Psoas muscle (tissue), 7 donors: ENCODE measurements at regions not wholly inside any gene's neighbourhood (a gene's known extent, or its start where the extent isn't known, plus 50 kb on each side); places are given as distances from the start of the nearest gene placed in this dataset.
A peak's percentile ranks its signal among the peaks of the same experiment; 100 is the strongest.

Experiments
- ATAC-seq, 4 donors: fragments of 200-7000 bp; cut with Tn5 transposase; one replicate each; pipeline ENCODE4 v1.9.1; 2020; ENCODE audit warnings: moderate library complexity in 3 of 4, mild to moderate bottlenecking in 2 of 4
- DNase-seq, 2 donors: peaks; one replicate each; pipeline ENCODE4 v3.0.0-alpha.2; 2020
- H3K27ac ChIP-seq: fragments of 200-600 bp; one replicate; pipeline ENCODE4 v1.8.0; 2022
- H3K27me3 ChIP-seq, 3 donors: fragments of 200-600 bp in 1 of 3; one replicate each; pipeline versions ENCODE4 v1.6.1 to v1.8.0; 2013 to 2022; ENCODE audit warnings: low read length in 2 of 3, mild to moderate bottlenecking in 2 of 3, moderate library complexity in 1 of 3; ENCODE audit not compliant: insufficient read depth in 3 of 3
- H3K36me3 ChIP-seq, 2 donors: fragments of 200-600 bp in 1 of 2; one replicate each; pipeline versions ENCODE4 v1.6.1 to v1.8.0; 2013 to 2022; ENCODE audit warnings: low read depth in 1 of 2, mild to moderate bottlenecking in 1 of 2, moderate library complexity in 1 of 2; ENCODE audit not compliant: insufficient read depth in 1 of 2
- H3K4me1 ChIP-seq: fragments of 200-600 bp; one replicate; pipeline ENCODE4 v1.8.0; 2022
- H3K4me3 ChIP-seq: fragments of 200-600 bp; one replicate; pipeline ENCODE4 v1.8.0; 2022; ENCODE audit warnings: mild to moderate bottlenecking
- H3K9me3 ChIP-seq: fragments of 200-600 bp; one replicate; pipeline ENCODE4 v1.8.0; 2022
- WGBS, 3 donors: extraction: QIAGEN DNeasy Blood & Tissue Kit; methylation state at CpG; one replicate each; pipeline versions ENCODE4 v1.1.6 to v1.1.7; 2013; 5-methylcytosine and 5-hydroxymethylcytosine counted together
- intact Hi-C, 2 donors: fragments of 100-400 bp; cut with DNase I; formaldehyde crosslinking; loops; one replicate each; pipeline versions ENCODE4 v1.11.0 to v1.14.2; 2022
- TF ChIP-seq, protein P1 (sequence below): fragments of 200-600 bp; IDR thresholded peaks from one replicate; pipeline ENCODE4 v1.8.0; 2022; ENCODE audit warnings: antibody characterized with exemption
- donor health status: healthy with polysubstance abuse.
- donor health status: DM: no; HTN: no; CAD: no; lungs with moderate emphysema.
- donor health status: Bipolar disorder and iron deficiency.
- donor health status: healthy.
- donor health status: DM: yes; HTN: yes; CAD: no.
- donor health status: DM: no; HTN: no; CAD: no.
- donor health status: DM: yes; HTN: yes; CAD: no.

DNA sequence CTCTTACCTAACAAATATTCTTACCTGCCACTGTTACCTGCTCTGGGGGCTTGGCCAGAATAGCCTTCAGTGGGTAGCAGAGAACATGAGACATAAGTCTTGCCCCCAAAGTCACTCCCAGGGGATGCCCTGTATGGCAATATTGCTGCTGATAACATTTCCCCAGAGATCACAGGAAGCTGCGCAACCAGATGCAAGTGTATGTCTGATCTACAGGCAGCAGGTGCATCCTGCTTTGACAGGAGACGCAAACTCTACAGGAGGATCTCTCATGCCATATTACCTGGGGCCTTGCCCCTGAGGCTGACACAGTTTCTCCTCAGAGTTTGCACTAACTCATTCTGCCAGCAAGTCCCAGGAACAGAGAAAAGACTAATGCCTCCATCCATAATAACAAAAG is 174.4 kb upstream of the LPP start:
- DNase-seq (no peak), ATAC-seq (no peak)
- 78 to 85% (median 83%) methylated on average over 2 of the region's 2 CpGs for WGBS, 3 donors
- Histone ChIP-seq H3K27ac (no peak overlapping the region), H3K4me3 (no peak overlapping the region), H3K36me3 (no peaks in the 10 kb centered on the region), H3K9me3 (no peaks in the 10 kb centered on the region), H3K4me1 (peaks cover 31% of the 10 kb centered on the region), H3K27me3 (no peaks in the 10 kb centered on the region)
- TF ChIP-seq, protein P1, sequence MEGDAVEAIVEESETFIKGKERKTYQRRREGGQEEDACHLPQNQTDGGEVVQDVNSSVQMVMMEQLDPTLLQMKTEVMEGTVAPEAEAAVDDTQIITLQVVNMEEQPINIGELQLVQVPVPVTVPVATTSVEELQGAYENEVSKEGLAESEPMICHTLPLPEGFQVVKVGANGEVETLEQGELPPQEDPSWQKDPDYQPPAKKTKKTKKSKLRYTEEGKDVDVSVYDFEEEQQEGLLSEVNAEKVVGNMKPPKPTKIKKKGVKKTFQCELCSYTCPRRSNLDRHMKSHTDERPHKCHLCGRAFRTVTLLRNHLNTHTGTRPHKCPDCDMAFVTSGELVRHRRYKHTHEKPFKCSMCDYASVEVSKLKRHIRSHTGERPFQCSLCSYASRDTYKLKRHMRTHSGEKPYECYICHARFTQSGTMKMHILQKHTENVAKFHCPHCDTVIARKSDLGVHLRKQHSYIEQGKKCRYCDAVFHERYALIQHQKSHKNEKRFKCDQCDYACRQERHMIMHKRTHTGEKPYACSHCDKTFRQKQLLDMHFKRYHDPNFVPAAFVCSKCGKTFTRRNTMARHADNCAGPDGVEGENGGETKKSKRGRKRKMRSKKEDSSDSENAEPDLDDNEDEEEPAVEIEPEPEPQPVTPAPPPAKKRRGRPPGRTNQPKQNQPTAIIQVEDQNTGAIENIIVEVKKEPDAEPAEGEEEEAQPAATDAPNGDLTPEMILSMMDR = no peak
- intact Hi-C loops = no loop called here

DNA sequence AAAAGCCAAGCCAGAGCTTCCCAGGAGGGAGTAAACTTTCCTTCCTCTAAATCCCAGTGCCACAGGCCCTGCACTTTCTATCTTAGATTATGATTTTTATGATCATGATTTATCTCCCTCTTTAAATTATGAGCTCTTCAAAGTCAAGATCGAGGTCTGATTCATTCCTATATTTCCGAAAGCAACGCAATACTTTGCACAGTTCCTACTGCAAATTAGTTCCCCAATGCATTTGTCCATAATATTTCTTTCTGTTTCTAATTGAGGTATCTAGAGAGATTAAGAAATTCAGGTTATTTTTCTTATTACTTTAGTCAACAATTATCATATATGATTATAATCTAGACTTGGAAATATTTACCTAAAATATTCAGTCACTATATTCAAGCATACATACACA is 173.1 kb upstream of the LPP start:
- 58 to 77% (median 76%) methylated on average over 3 of the region's 3 CpGs for WGBS, 3 donors
- Histone ChIP-seq H3K27me3 (no peaks in the 10 kb centered on the region), H3K9me3 (no peaks in the 10 kb centered on the region), H3K27ac (no peak overlapping the region), H3K36me3 (no peaks in the 10 kb centered on the region), H3K4me3 (no peak overlapping the region), H3K4me1 (peaks cover 24% of the 10 kb centered on the region)
- no peak for ATAC-seq
- intact Hi-C loops = no loop called here
- no peak for DNase-seq
- TF ChIP-seq, protein P1 = no peak

DNA sequence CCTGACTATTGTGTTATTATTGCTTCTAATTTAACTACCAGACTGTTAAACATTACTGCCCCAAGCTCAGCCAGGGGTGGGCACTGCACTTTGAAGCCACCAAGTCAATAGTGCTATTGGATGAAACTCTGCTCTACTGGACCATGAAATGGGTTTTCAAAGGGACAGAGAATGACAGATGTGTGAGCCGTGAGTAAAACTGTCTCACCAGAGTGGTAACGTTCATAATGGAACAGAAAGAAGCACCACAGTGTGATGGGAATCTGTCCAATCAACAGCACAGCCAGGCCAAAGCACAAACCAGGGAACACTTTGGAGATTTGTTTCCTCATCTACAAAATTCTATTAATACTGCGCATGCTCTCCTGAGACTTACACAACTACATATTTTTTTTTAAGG is 171.8 kb upstream of the LPP start:
- intact Hi-C loops = no loop called here
- no peaks in the 10 kb centered on the region for H3K27me3 ChIP-seq
- no peaks in the 10 kb centered on the region for H3K9me3 ChIP-seq
- H3K4me3 ChIP-seq = no peak overlapping the region
- no peak for DNase-seq
- TF ChIP-seq, protein P1 = no peak
- WGBS, 3 donors = 30 to 61% (median 36%) methylated on average over 3 of the region's 3 CpGs
- peaks cover 25% of the 10 kb centered on the region for H3K4me1 ChIP-seq
- no peaks in the 10 kb centered on the region for H3K36me3 ChIP-seq
- peak in 3 of 4 donors; percentile 26 to 60 (median 54) for ATAC-seq
- H3K27ac ChIP-seq = no peak overlapping the region

GRCh38 chr3:187983484-187984124 is 170.4 kb upstream of the LPP start:
- Histone ChIP-seq H3K27ac (peak overlapping the region; percentile 58), H3K27me3 (no peaks in the 10 kb centered on the region), H3K36me3 (no peaks in the 10 kb centered on the region), H3K4me3 (no peak overlapping the region), H3K9me3 (no peaks in the 10 kb centered on the region), H3K4me1 (peaks cover 25% of the 10 kb centered on the region)
- intact Hi-C loops = no loop called here
- peak in 2 of 4 donors; percentile 21 to 57 for ATAC-seq
- no peak for DNase-seq
- TF ChIP-seq, protein P1 = no peak
- 40 to 59% (median 49%) methylated on average over 6 of the region's 6 CpGs for WGBS, 3 donors

GRCh38 chr3:187985647-187986046 is 168.3 kb upstream of the LPP start:
- H3K4me1 ChIP-seq = peaks cover 25% of the 10 kb centered on the region
- H3K9me3 ChIP-seq = no peaks in the 10 kb centered on the region
- intact Hi-C loops = no loop called here
- TF ChIP-seq, protein P1 = no peak
- H3K27ac ChIP-seq = peak overlapping the region; percentile 47
- peak; percentile 41 to 58 (median 49) for ATAC-seq
- no peaks in the 10 kb centered on the region for H3K36me3 ChIP-seq
- 59 to 65% (median 62%) methylated on average over 2 of the region's 2 CpGs for whole genome bisulfite sequencing, 3 donors
- no peak overlapping the region for H3K4me3 ChIP-seq
- DNase-seq = no peak
- H3K27me3 ChIP-seq = no peaks in the 10 kb centered on the region
